ENCODE measurements at regions not wholly inside any gene's neighbourhood (a gene's known extent, or its start where the extent isn't known, plus 50 kb on each side); places are given as distances from the start of the nearest gene placed in this dataset.
"Not testable (repeated sequence)": the region's sequence is repeated elsewhere in the genome, so short reads cannot be mapped to it uniquely, and the experiment has no call there.

DNA sequence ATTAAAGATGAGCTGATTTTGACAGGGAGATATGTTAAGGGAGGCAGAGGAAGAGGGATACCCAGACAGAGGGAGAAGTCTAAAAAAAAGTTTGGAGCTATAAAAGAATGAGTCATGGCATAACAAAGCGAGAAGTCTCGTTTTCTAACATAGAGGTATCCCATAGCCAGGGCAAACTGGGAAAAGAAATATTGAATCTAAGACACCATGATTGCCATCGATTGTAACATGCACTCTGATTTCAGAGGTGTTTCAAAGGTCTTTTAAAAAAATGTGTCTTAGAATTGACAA is 110.7 kb downstream of the MDH1 start:
- DNase-seq (ENCODE audit: extremely low spot score): no peak
- ChIA-PET POLR2A (interaction anchor here (2.9 kb wide), 1 partner anchor 142 kb away, joined by 20 read pairs; the partner anchor contains the start of gene UGP2), CTCF (interaction anchor here (0.6 to 1.8 kb wide), 12 partner anchors 16 to 628 kb away, joined by 3 to 18 read pairs (median 3); partner anchors contain the start of gene UGP2)
- TF ChIP-seq L3MBTL2 (conservative IDR thresholded peaks at IDR 0.05) (no peak), ELF4 (IDR thresholded peaks at IDR 0.05) (no peak)

DNA sequence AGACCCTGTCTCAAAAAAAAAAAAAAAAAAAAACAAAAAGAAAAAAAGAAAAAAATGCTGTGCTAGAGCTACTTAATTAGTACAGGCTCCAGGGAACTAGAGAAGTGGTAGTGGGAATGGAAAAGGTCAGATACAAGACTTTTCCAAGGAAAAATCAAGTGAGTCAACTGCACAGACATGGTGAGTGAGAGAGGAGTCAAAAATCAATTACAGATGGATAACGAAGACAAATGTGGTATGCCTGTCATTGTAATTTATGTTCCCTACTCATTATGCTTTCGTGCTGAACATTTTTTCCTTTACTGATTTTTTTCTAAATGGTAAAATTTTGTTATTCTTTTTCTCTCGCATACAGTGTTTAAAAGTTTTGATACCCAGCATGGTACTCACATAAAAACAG is 111.5 kb downstream of the MDH1 start:
- ChIA-PET POLR2A (interaction anchor here (2.9 kb wide), 1 partner anchor 141 kb away, joined by 20 read pairs; the partner anchor contains the start of gene UGP2), CTCF (interaction anchor here (0.9 kb wide), 1 partner anchor 169 kb away, joined by 3 read pairs; no protein-coding TSS in a partner anchor)
- TF ChIP-seq FOXK2 (IDR thresholded peaks at IDR 0.05) (no peak), FOXA1 (IDR thresholded peaks at IDR 0.05) (no peak), HDGF (IDR thresholded peaks at IDR 0.05; ENCODE audit: borderline replicate concordance) (no peak), NFRKB (IDR thresholded peaks at IDR 0.05) (no peak), ELF4 (IDR thresholded peaks at IDR 0.05) (no peak), SP1 (IDR thresholded peaks at IDR 0.05) (no peak), CTBP1 (IDR thresholded peaks at IDR 0.05; ENCODE audit: borderline replicate concordance) (no peak), SUZ12 (IDR thresholded peaks at IDR 0.05) (no peak), FOXM1 (IDR thresholded peaks at IDR 0.05; ENCODE audit: borderline replicate concordance) (no peak), BHLHE40 (IDR thresholded peaks at IDR 0.05; ENCODE audit: borderline replicate concordance) (no peak), ZNF384 (IDR thresholded peaks at IDR 0.05) (no peak)
- TF ChIP-seq, protein P1, sequence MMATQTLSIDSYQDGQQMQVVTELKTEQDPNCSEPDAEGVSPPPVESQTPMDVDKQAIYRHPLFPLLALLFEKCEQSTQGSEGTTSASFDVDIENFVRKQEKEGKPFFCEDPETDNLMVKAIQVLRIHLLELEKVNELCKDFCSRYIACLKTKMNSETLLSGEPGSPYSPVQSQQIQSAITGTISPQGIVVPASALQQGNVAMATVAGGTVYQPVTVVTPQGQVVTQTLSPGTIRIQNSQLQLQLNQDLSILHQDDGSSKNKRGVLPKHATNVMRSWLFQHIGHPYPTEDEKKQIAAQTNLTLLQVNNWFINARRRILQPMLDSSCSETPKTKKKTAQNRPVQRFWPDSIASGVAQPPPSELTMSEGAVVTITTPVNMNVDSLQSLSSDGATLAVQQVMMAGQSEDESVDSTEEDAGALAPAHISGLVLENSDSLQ (IDR thresholded peaks at IDR 0.05): no peak
- DNase-seq (ENCODE audit: extremely low spot score): no peak

DNA sequence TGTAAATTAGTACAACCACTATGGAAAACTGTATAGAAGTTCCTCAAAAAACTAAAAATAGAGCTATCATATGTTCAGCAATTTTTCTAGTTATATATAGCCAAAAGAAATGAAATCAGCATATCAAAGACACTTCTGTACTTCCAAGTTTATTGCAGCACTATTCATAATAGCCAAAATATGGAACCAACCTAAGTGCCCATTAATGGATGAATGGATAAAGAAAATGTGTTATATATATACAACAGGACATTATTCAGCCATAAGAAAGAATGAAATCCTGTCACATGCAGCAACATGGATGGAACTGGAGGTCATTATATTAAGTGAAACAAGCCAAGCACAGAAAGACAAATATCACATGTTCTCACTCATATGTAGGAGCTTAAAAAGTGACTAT is 112.6 kb downstream of the MDH1 start:
- CTCF ChIA-PET: no interaction called here
- DNase-seq (ENCODE audit: extremely low spot score): no peak
- TF ChIP-seq, protein P1 (IDR thresholded peaks at IDR 0.05): no peak
- TF ChIP-seq TARDBP (IDR thresholded peaks at IDR 0.05): no peak
- no peak for TF ChIP-seq SUZ12 (IDR thresholded peaks at IDR 0.05)
- TF ChIP-seq ZNF384 (IDR thresholded peaks at IDR 0.05): no peak
- POLR2A ChIA-PET: no interaction called here

DNA sequence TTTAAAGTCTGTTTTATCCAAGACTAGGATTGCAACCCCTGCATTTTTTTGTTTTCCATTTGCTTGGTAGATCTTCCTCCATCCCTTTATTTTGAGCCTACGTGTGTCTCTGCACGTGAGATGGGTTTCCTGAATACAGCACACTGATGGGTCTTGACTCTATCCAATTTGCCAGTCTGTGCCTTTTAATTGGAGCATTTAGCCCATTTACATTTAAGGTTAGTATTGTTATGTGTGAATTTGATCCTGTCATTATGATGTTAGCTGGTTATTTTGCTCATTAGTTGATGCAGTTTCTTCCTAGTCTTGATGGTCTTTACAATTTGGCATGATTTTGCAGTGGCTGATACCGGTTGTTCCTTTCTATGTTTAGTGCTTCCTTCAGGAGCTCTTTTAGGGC is 117.3 kb downstream of the MDH1 start:
- POLR2A ChIA-PET; CTCF ChIA-PET; DNase-seq (ENCODE audit: extremely low spot score): not testable (repeated sequence)

DNA sequence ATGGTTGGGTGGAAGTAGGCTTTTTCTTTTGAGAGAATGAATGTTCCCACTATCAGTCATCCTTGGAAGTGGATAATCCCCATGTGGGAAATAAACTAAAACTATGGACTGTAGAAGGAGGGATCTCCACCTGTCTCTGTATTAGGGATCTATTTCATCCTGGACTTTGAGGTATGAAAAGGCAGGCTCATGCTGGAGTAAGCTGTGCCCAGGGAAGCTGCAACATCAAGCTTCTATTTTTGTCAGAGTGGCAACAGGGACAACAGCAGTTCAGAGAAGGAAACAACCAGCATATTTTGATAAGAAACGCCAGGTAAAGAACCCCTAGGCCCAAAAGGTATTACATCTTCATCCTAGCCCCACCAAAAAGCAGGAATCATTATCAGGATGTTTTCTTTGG is 122.0 kb downstream of the MDH1 start:
- ChIA-PET CTCF (no interaction called here), POLR2A (no interaction called here)
- TF ChIP-seq BHLHE40 (IDR thresholded peaks at IDR 0.05; ENCODE audit: borderline replicate concordance) (no peak), FOXK2 (IDR thresholded peaks at IDR 0.05) (no peak), ELF4 (IDR thresholded peaks at IDR 0.05) (no peak), FOXM1 (IDR thresholded peaks at IDR 0.05; ENCODE audit: borderline replicate concordance) (no peak), FOXA1 (IDR thresholded peaks at IDR 0.05) (no peak), NFRKB (IDR thresholded peaks at IDR 0.05) (no peak), SP1 (IDR thresholded peaks at IDR 0.05) (no peak), CTBP1 (IDR thresholded peaks at IDR 0.05; ENCODE audit: borderline replicate concordance) (no peak), HDGF (IDR thresholded peaks at IDR 0.05; ENCODE audit: borderline replicate concordance) (no peak), TARDBP (IDR thresholded peaks at IDR 0.05) (no peak), ARNT (IDR thresholded peaks at IDR 0.05) (no peak), ZNF384 (IDR thresholded peaks at IDR 0.05) (no peak), L3MBTL2 (conservative IDR thresholded peaks at IDR 0.05) (no peak), LEF1 (IDR thresholded peaks at IDR 0.05; ENCODE audit: borderline replicate concordance) (no peak), SUZ12 (IDR thresholded peaks at IDR 0.05) (no peak)
- TF ChIP-seq, protein P1 (IDR thresholded peaks at IDR 0.05): no peak
- DNase-seq (ENCODE audit: extremely low spot score): no peak

DNA sequence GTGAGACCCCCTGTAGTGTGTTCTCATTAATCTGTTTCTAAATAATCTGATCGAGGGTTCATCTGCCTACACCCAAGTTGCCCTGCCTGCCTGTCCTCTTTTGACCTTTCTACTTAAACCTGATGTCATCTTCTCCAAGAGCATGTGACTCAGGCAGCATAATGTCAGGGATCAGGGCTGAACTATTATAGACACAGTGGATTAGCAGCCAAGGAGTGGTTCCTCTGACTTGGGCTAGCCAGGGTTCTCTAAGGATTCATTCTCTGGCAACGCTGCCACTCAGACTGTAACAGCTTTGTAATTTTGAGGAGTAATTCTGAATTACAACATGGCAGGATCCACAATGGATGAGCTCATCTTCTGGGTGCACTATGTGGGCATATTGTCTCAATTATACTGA is 124.0 kb downstream of the MDH1 start:
- POLR2A ChIA-PET: no interaction called here
- DNase-seq (ENCODE audit: extremely low spot score): no peak
- CTCF ChIA-PET: no interaction called here
- TF ChIP-seq HDGF (IDR thresholded peaks at IDR 0.05; ENCODE audit: borderline replicate concordance) (no peak), TARDBP (IDR thresholded peaks at IDR 0.05) (no peak), LEF1 (IDR thresholded peaks at IDR 0.05; ENCODE audit: borderline replicate concordance) (no peak), SUZ12 (IDR thresholded peaks at IDR 0.05) (no peak), FOXM1 (IDR thresholded peaks at IDR 0.05; ENCODE audit: borderline replicate concordance) (no peak), ZNF384 (IDR thresholded peaks at IDR 0.05) (no peak), FOXK2 (IDR thresholded peaks at IDR 0.05) (no peak), BHLHE40 (IDR thresholded peaks at IDR 0.05; ENCODE audit: borderline replicate concordance) (no peak), ARNT (IDR thresholded peaks at IDR 0.05) (no peak), NFRKB (IDR thresholded peaks at IDR 0.05) (no peak), L3MBTL2 (conservative IDR thresholded peaks at IDR 0.05) (no peak), CTBP1 (IDR thresholded peaks at IDR 0.05; ENCODE audit: borderline replicate concordance) (no peak), FOXA1 (IDR thresholded peaks at IDR 0.05) (no peak), ELF4 (IDR thresholded peaks at IDR 0.05) (no peak), SP1 (IDR thresholded peaks at IDR 0.05) (no peak)
- TF ChIP-seq, protein P1 (IDR thresholded peaks at IDR 0.05): no peak
